ENCODE measurements at regions not wholly inside any gene's neighbourhood (a gene's known extent, or its start where the extent isn't known, plus 50 kb on each side); places are given as distances from the start of the nearest gene placed in this dataset.

- no peak for DNase-seq (ENCODE audit: low spot score)
These were observed 104.1 kb downstream of the DIRAS2 start for GRCh38 chr9:90538566-90538965.

DNA sequence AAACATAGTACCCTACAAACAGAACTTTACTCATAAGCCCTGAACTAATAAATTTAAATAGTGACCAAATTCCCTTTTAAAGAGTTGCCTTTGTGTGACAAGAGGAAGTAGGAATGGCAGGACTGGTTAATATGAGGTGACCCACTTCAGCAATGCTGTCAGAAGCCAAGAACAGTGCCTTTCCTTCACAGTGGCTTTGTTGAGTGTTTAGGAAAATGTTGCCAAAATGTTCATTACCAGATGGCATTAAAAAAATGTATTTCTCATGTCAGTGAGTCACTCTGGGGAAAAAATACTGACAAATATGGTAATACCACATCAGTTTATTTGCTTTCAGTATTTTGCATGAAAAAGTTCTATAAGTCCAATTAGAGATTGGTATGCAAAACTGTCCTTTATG is 103.3 kb downstream of the DIRAS2 start:
- DNase-seq (ENCODE audit: low spot score), result no peak

DNA sequence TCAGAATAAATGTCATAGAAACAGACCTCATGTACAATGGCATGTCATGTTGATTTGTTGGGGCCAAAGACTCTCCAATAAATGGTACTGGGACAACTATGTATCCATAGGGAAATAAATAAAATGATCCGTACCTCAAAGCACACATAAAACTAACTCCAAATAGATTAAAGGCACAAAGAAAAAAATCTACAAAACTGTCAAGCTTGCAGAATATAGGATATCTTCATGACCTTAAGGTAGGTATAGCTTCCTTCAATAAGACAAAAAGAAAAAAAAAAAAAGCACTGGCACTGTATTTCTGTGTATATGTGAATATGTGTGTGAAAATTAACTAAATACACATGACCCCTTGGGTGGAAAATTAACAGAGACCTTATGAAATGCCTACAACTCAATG is 101.9 kb downstream of the DIRAS2 start:
- no peak for DNase-seq (ENCODE audit: low spot score)

DNA sequence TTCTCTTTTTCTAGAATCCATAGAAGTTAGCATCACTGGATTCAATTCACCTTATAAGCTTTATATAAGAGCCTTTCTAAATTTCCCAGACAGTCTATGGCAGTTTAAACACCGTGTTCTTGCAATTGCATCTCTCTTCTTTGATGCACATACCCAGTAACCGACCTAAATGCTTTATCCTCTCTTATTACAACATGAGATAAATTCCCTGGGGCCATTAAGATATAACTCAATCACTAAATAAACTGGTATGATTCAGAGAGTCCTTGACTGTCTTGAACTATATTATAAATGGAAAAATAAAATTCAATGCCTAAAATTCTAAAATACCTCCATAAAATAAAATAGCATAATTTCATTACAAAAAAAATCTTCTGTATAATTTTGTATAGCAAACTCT is 98.1 kb downstream of the DIRAS2 start:
- no peak for DNase-seq (ENCODE audit: low spot score)

DNA sequence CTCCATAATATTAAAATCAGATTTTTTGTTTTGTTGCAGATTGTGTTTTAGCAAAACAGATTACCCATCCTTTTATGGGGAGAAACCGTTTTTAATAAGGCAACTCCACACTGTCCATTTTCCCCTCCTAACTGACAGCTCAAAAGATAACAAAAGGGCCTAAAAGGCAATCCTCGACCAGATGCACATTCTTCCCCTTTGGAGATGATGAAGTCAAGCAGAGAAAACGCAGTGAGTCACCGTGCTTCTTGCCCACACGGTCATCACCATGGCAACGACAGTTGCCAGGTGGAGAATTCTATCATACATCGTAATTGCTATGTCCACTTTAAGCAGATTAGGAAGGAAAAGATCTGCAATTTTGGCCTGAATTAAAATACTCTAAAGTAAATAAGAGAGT is 96.4 kb downstream of the DIRAS2 start:
- peak; percentile 21 for DNase-seq (ENCODE audit: low spot score)

- no peak for DNase-seq (ENCODE audit: low spot score)
These were observed 94.7 kb downstream of the DIRAS2 start for GRCh38 chr9:90547896-90548295.

- DNase-seq (ENCODE audit: low spot score), result no peak
These were observed 90.3 kb downstream of the DIRAS2 start for GRCh38 chr9:90552317-90552716.

- no peak for DNase-seq (ENCODE audit: low spot score)
These were observed 87.1 kb downstream of the DIRAS2 start for GRCh38 chr9:90555351-90556057.

DNA sequence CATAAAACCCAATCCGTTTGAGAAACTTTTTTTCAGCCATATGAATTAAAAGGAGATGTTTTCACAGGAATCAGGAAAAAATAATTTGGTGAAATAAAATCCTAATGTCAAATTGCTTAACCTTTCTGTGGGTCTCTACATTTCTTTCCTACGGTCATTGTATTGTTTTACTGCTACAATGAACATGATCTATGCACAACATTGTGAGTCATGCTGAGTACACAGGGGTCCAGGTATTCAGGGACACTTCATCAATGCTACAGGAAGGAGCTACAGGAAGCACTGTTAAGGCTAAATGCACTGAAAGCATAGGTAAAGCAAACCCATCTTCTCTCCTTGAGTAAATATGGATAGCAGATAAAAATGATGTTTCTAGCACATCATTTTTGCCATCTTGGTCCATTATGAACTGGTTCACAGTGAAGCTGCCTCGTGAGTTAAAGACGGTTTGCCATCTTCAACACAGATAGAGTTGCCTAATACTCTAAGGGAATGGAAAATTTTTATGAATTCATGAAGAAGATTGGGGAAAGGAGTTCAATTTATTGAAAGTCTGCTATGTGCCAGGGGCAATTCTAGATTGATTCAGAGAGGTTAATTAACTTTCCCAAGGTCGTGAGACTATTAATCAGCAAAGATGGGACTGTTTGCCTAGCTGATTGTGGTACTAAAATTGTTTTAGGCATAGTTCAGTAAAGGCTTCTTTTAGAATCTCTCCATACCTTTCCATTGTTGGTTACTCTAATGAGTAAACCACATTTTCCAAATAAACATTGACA is 85.5 kb downstream of the DIRAS2 start:
- no peak for DNase-seq (ENCODE audit: low spot score)

GRCh38 chr9:90559075-90560073 is 83.2 kb downstream of the DIRAS2 start:
- DNase-seq (ENCODE audit: low spot score), result no peak

Measured in AG20443 (cell line).